Vagina (tissue), 2 donors: ENCODE measurements at regions not wholly inside any gene's neighbourhood (a gene's known extent, or its start where the extent isn't known, plus 50 kb on each side); places are given as distances from the start of the nearest gene placed in this dataset.

Source experiments
- DNase-seq, 2 donors: peaks; one replicate each; pipeline ENCODE4 v3.0.0-alpha.2; 2017; ENCODE audit errors: extremely low spot score in 2 of 2
- H3K27ac ChIP-seq: fragments of 200-600 bp; sonication (generic); one replicate; pipeline ENCODE4 v1.5.1; 2019
- H3K27me3 ChIP-seq: fragments of 200-600 bp; sonication (generic); one replicate; pipeline ENCODE4 v1.5.1; 2019
- H3K36me3 ChIP-seq, 2 donors: fragments of 200-600 bp; sonication (generic); one replicate each; pipeline ENCODE4 v1.5.1; 2017 to 2019
- H3K4me1 ChIP-seq: fragments of 200-600 bp; sonication (generic); one replicate; pipeline ENCODE4 v1.5.1; 2019
- H3K4me3 ChIP-seq, 2 donors: fragments of 200-600 bp; sonication (generic); 1 replicate in 1 of 2; 2 replicates in 1 of 2; pipeline ENCODE4 v1.5.1; 2016 to 2019
- H3K9me3 ChIP-seq: fragments of 200-600 bp; sonication (generic); one replicate; pipeline ENCODE4 v1.5.1; 2019
- CTCF ChIP-seq, 3 experiments: fragments of 450-650 bp in 2 of 3; fragments of 200-600 bp in 1 of 3; sonication (generic) in 1 of 3; IDR thresholded peaks; one replicate each; pipeline ENCODE4 v1.5.1; 2017 to 2019; ENCODE audit warnings: antibody characterized with exemption in 3 of 3, mild to moderate bottlenecking in 2 of 3, moderate library complexity in 2 of 3
- POLR2A ChIP-seq, 2 donors: fragments of 450-650 bp; IDR thresholded peaks; one replicate each; pipeline ENCODE4 v1.6.1; 2017; ENCODE audit warnings: antibody characterized with exemption in 2 of 2, mild to moderate bottlenecking in 2 of 2, moderate library complexity in 2 of 2
- POLR2AphosphoS5 ChIP-seq, 2 donors: sonication (generic); formaldehyde crosslinking; IDR thresholded peaks; one replicate each; pipeline ENCODE4 v1.9.0; 2017; ENCODE audit warnings: antibody characterized with exemption in 2 of 2, mild to moderate bottlenecking in 2 of 2, low read depth in 1 of 2; ENCODE audit not compliant: insufficient read depth in 1 of 2
- intact Hi-C: fragments of 100-400 bp; cut with DNase I; formaldehyde crosslinking; loops from one replicate; pipeline ENCODE4 v1.15.1; 2023

DNA sequence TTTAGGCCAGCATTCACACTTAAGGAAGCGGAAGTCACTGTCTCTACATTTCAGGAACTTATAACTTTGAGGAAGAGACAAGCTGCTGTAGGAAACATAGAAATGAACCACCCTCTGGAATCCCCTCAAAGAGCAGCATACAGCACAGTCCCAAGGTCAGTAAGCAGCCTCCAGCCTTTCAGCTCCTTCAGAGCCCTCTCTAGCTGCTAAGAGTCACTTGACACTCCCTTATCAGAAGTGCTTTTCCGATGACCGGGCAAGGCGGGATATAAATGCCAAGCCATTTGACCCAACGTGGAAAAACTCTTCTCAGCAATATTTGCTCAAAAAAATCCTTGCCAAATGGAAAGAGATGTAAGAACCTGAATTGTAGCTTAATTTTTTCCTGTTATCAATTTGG is 1284.3 kb downstream of the XPNPEP1 start:
- Histone ChIP-seq H3K4me1 (no peaks in the 10 kb centered on the region), H3K4me3 (no peak overlapping the region), H3K36me3 (no peaks in the 10 kb centered on the region), H3K27ac (no peak overlapping the region), H3K9me3 (no peaks in the 10 kb centered on the region), H3K27me3 (no peaks in the 10 kb centered on the region)
- no peak for TF ChIP-seq POLR2A (IDR thresholded peaks at IDR 0.05)
- TF ChIP-seq POLR2AphosphoS5 (IDR thresholded peaks at IDR 0.05; ENCODE audit: insufficient read depth in 1 of 2, low read depth in 1 of 2), result no peak
- TF ChIP-seq CTCF (IDR thresholded peaks at IDR 0.05), result no peak
- DNase-seq, result no peak
- intact Hi-C loops, result no loop called here

GRCh38 chr10:108638225-108638624 is 1285.1 kb downstream of the XPNPEP1 start:
- DNase-seq, result no peak
- no peaks in the 10 kb centered on the region for H3K4me1 ChIP-seq
- no peaks in the 10 kb centered on the region for H3K36me3 ChIP-seq
- H3K9me3 ChIP-seq, result no peaks in the 10 kb centered on the region
- H3K4me3 ChIP-seq, result no peak overlapping the region
- H3K27ac ChIP-seq, result no peak overlapping the region
- TF ChIP-seq POLR2AphosphoS5 (IDR thresholded peaks at IDR 0.05; ENCODE audit: insufficient read depth in 1 of 2, low read depth in 1 of 2) (no peak), CTCF (IDR thresholded peaks at IDR 0.05) (no peak), POLR2A (IDR thresholded peaks at IDR 0.05) (no peak)
- intact Hi-C loops, result no loop called here
- H3K27me3 ChIP-seq, result no peaks in the 10 kb centered on the region

- no peaks in the 10 kb centered on the region for H3K27me3 ChIP-seq
- no peak overlapping the region for H3K4me3 ChIP-seq
- H3K4me1 ChIP-seq, result no peaks in the 10 kb centered on the region
- no peaks in the 10 kb centered on the region for H3K36me3 ChIP-seq
- DNase-seq, result no peak
- intact Hi-C loops, result no loop called here
- TF ChIP-seq POLR2AphosphoS5 (IDR thresholded peaks at IDR 0.05; ENCODE audit: insufficient read depth in 1 of 2, low read depth in 1 of 2) (no peak), CTCF (IDR thresholded peaks at IDR 0.05) (no peak), POLR2A (IDR thresholded peaks at IDR 0.05) (no peak)
- no peaks in the 10 kb centered on the region for H3K9me3 ChIP-seq
- no peak overlapping the region for H3K27ac ChIP-seq
Observed at GRCh38 chr10:108633046-108633445, 1290.3 kb downstream of the XPNPEP1 start.

- TF ChIP-seq CTCF (IDR thresholded peaks at IDR 0.05), result no peak
- TF ChIP-seq POLR2A (IDR thresholded peaks at IDR 0.05), result no peak
- no peak for TF ChIP-seq POLR2AphosphoS5 (IDR thresholded peaks at IDR 0.05; ENCODE audit: insufficient read depth in 1 of 2, low read depth in 1 of 2)
- Histone ChIP-seq H3K27me3 (no peaks in the 10 kb centered on the region), H3K4me1 (no peaks in the 10 kb centered on the region), H3K27ac (no peak overlapping the region), H3K4me3 (no peak overlapping the region), H3K36me3 (no peaks in the 10 kb centered on the region), H3K9me3 (no peaks in the 10 kb centered on the region)
- intact Hi-C loops, result no loop called here
- no peak for DNase-seq
Observed at GRCh38 chr10:108632144-108632543, 1291.2 kb downstream of the XPNPEP1 start.

DNA sequence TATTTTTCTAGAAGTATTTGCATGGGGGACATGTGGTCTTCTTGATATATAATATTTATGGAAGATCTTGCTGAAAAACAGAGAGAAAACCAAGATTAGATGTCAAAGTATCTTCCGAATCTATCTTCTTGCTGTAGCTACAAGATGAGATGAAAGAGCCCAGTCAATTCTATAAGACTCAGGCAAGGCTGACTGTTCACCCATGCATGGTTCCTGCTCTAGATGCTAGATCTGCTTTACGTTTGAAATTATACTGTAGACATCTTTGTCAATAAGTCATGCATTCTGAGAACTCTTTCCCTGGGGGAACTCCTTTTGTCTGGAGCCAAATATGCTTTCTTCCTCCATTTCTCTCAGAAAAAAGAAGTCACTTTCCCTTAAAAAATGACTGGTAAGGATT is 1292.0 kb downstream of the XPNPEP1 start:
- Histone ChIP-seq H3K4me1 (no peaks in the 10 kb centered on the region), H3K27me3 (no peaks in the 10 kb centered on the region), H3K4me3 (no peak overlapping the region), H3K9me3 (no peaks in the 10 kb centered on the region), H3K36me3 (no peaks in the 10 kb centered on the region), H3K27ac (no peak overlapping the region)
- intact Hi-C loops, result no loop called here
- DNase-seq, result no peak
- TF ChIP-seq CTCF (IDR thresholded peaks at IDR 0.05), result no peak
- TF ChIP-seq POLR2AphosphoS5 (IDR thresholded peaks at IDR 0.05; ENCODE audit: insufficient read depth in 1 of 2, low read depth in 1 of 2), result no peak
- no peak for TF ChIP-seq POLR2A (IDR thresholded peaks at IDR 0.05)
